ENCODE measurements at regions not wholly inside any gene's neighbourhood (a gene's known extent, or its start where the extent isn't known, plus 50 kb on each side); places are given as distances from the start of the nearest gene placed in this dataset.

DNA sequence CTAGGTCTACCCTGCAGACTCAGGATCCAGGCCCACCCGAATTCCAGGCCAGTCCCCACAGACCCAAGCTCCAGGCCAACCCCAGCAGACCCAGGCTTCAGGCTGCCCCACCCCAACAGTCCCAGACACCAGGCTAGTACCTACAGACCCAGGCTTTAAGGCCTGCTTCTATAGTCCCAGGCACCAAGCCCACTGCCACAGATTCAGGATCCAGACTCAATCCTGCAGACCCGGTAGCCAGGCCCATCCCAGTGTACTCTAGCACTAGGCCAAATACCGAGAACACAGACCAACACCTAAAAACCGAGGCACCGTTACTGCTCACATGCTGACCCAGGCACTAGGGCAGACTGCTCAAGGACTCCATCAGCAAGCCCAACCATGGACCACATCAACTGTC lies 862.3 kb downstream of the UQCRFS1 start (continued):
- TF ChIP-seq, protein P1, sequence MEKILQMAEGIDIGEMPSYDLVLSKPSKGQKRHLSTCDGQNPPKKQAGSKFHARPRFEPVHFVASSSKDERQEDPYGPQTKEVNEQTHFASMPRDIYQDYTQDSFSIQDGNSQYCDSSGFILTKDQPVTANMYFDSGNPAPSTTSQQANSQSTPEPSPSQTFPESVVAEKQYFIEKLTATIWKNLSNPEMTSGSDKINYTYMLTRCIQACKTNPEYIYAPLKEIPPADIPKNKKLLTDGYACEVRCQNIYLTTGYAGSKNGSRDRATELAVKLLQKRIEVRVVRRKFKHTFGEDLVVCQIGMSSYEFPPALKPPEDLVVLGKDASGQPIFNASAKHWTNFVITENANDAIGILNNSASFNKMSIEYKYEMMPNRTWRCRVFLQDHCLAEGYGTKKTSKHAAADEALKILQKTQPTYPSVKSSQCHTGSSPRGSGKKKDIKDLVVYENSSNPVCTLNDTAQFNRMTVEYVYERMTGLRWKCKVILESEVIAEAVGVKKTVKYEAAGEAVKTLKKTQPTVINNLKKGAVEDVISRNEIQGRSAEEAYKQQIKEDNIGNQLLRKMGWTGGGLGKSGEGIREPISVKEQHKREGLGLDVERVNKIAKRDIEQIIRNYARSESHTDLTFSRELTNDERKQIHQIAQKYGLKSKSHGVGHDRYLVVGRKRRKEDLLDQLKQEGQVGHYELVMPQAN (conservative IDR thresholded peaks at IDR 0.05) = no peak
- TF ChIP-seq POLR2AphosphoS5 (IDR thresholded peaks at IDR 0.05; ENCODE audit: low read length) (no peak), KDM1A (IDR thresholded peaks at IDR 0.05; ENCODE audit: borderline replicate concordance) (no peak)
- TF ChIP-seq, protein P2, sequence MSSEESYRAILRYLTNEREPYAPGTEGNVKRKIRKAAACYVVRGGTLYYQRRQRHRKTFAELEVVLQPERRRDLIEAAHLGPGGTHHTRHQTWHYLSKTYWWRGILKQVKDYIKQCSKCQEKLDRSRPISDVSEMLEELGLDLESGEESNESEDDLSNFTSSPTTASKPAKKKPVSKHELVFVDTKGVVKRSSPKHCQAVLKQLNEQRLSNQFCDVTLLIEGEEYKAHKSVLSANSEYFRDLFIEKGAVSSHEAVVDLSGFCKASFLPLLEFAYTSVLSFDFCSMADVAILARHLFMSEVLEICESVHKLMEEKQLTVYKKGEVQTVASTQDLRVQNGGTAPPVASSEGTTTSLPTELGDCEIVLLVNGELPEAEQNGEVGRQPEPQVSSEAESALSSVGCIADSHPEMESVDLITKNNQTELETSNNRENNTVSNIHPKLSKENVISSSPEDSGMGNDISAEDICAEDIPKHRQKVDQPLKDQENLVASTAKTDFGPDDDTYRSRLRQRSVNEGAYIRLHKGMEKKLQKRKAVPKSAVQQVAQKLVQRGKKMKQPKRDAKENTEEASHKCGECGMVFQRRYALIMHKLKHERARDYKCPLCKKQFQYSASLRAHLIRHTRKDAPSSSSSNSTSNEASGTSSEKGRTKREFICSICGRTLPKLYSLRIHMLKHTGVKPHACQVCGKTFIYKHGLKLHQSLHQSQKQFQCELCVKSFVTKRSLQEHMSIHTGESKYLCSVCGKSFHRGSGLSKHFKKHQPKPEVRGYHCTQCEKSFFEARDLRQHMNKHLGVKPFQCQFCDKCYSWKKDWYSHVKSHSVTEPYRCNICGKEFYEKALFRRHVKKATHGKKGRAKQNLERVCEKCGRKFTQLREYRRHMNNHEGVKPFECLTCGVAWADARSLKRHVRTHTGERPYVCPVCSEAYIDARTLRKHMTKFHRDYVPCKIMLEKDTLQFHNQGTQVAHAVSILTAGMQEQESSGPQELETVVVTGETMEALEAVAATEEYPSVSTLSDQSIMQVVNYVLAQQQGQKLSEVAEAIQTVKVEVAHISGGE (CRISPR knock-in tag; IDR thresholded peaks at IDR 0.05) = no peak
- TF ChIP-seq, protein P3, sequence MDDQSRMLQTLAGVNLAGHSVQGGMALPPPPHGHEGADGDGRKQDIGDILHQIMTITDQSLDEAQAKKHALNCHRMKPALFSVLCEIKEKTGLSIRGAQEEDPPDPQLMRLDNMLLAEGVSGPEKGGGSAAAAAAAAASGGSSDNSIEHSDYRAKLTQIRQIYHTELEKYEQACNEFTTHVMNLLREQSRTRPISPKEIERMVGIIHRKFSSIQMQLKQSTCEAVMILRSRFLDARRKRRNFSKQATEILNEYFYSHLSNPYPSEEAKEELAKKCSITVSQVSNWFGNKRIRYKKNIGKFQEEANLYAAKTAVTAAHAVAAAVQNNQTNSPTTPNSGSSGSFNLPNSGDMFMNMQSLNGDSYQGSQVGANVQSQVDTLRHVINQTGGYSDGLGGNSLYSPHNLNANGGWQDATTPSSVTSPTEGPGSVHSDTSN (IDR thresholded peaks at IDR 0.05; ENCODE audit: insufficient replicate concordance, low read depth, low read length) = no peak

DNA sequence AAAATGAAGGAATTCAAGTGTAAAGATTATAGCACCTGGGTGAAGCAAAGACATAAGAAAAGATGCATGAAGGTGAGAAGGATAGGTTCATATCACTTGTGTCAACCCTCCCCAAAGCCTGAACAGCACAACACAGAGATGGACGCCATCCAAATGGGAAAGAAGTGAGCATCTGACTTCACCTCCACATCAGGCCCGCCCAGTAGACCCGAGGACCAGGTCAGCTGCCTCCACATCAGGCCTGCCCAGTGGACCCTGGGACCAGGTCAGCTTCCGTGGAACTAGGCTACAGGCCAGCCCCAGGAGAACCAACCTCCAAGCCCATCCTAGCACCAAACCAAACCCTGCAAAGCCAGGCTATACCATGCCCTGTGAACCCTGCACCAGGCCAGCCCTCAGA lies 862.9 kb downstream of the UQCRFS1 start:
- no TSS peak for BruUV-seq (replicated peaks)
- FAIRE-seq (no peak), ATAC-seq (no peak), DNase-seq (ENCODE audit: low read depth, low spot score) (no peak)
- no peaks in the 10 kb centered on the region for H3K36me3 ChIP-seq (ENCODE audit: control insufficient read depth in 2 of 2, insufficient read depth in 2 of 2, low read length in 1 of 2)
- ChIA-PET RAD21 (ENCODE audit: unreplicated experiment) (no interaction called here), POLR2A (no interaction called here), SMC1A (ENCODE audit: uncharacterized antibody, unreplicated experiment) (no interaction called here), CTCF (no interaction called here)
- H3K9me3 ChIP-seq (replicated peaks; ENCODE audit: control insufficient read depth, insufficient read depth, low read length) = no peaks in the 10 kb centered on the region; the same call in 2 of the 3 replicates
- no peak overlapping the region for H3K27ac ChIP-seq (ENCODE audit: control insufficient read depth, insufficient read depth)
- no peaks in the 10 kb centered on the region for H3K27me3 ChIP-seq (replicated peaks in 1 of 2; ENCODE audit: control insufficient read depth in 2 of 2, insufficient read depth in 2 of 2, low read length in 1 of 2)
- intact Hi-C loops (cut with micrococcal nuclease; ENCODE audit: unreplicated experiment) (no loop called here), in situ Hi-C loops (cut with MboI) (no loop called here)
- 0% methylated on average over 4 of the region's 4 CpGs for WGBS (ENCODE audit: insufficient coverage, insufficient replicate concordance, low lambda C conversion rate, missing lambda C conversion rate)
- no peaks in the 10 kb centered on the region for H3K4me1 ChIP-seq (ENCODE audit: control insufficient read depth, insufficient read depth, low read length)
- H2AFZ ChIP-seq (ENCODE audit: control insufficient read depth, low read depth, low read length) = no peak overlapping the region
- TF ChIP-seq STAT3 (IDR thresholded peaks at IDR 0.05; ENCODE audit: low read depth, low read length) (no peak), SREBF2 (IDR thresholded peaks at IDR 0.05; ENCODE audit: low read length) (no peak), MTA2 (IDR thresholded peaks at IDR 0.05; ENCODE audit: low read depth) (no peak), RAD21 (IDR thresholded peaks at IDR 0.05; ENCODE audit: insufficient read depth, low read depth, low read length) (no peak), SRF (IDR thresholded peaks at IDR 0.05; ENCODE audit: low read depth in 2 of 2, low read length in 2 of 2) (no peak), NR2F1 (conservative IDR thresholded peaks at IDR 0.05) (no peak), RCOR1 (conservative IDR thresholded peaks at IDR 0.05; ENCODE audit: low read depth, low read length) (no peak), SREBF1 (IDR thresholded peaks at IDR 0.05; ENCODE audit: low read length) (no peak)
- TF ChIP-seq, protein P4, sequence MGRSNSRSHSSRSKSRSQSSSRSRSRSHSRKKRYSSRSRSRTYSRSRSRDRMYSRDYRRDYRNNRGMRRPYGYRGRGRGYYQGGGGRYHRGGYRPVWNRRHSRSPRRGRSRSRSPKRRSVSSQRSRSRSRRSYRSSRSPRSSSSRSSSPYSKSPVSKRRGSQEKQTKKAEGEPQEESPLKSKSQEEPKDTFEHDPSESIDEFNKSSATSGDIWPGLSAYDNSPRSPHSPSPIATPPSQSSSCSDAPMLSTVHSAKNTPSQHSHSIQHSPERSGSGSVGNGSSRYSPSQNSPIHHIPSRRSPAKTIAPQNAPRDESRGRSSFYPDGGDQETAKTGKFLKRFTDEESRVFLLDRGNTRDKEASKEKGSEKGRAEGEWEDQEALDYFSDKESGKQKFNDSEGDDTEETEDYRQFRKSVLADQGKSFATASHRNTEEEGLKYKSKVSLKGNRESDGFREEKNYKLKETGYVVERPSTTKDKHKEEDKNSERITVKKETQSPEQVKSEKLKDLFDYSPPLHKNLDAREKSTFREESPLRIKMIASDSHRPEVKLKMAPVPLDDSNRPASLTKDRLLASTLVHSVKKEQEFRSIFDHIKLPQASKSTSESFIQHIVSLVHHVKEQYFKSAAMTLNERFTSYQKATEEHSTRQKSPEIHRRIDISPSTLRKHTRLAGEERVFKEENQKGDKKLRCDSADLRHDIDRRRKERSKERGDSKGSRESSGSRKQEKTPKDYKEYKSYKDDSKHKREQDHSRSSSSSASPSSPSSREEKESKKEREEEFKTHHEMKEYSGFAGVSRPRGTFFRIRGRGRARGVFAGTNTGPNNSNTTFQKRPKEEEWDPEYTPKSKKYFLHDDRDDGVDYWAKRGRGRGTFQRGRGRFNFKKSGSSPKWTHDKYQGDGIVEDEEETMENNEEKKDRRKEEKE (IDR thresholded peaks at IDR 0.05) = no peak
- H4K20me1 ChIP-seq (ENCODE audit: control insufficient read depth, insufficient read depth) = no peaks in the 10 kb centered on the region
- no peak overlapping the region for H3K4me2 ChIP-seq (ENCODE audit: control insufficient read depth, insufficient read depth)
- no peak overlapping the region for H3K9ac ChIP-seq (ENCODE audit: control insufficient read depth, insufficient read depth, low read length)
- no peak overlapping the region for H3K4me3 ChIP-seq
- no peaks in the 10 kb centered on the region for H3K79me2 ChIP-seq (ENCODE audit: control insufficient read depth, insufficient read depth, low read length)
